ENCODE measurements at regions not wholly inside any gene's neighbourhood (a gene's known extent, or its start where the extent isn't known, plus 50 kb on each side); places are given as distances from the start of the nearest gene placed in this dataset.

- TF ChIP-seq, protein P1, sequence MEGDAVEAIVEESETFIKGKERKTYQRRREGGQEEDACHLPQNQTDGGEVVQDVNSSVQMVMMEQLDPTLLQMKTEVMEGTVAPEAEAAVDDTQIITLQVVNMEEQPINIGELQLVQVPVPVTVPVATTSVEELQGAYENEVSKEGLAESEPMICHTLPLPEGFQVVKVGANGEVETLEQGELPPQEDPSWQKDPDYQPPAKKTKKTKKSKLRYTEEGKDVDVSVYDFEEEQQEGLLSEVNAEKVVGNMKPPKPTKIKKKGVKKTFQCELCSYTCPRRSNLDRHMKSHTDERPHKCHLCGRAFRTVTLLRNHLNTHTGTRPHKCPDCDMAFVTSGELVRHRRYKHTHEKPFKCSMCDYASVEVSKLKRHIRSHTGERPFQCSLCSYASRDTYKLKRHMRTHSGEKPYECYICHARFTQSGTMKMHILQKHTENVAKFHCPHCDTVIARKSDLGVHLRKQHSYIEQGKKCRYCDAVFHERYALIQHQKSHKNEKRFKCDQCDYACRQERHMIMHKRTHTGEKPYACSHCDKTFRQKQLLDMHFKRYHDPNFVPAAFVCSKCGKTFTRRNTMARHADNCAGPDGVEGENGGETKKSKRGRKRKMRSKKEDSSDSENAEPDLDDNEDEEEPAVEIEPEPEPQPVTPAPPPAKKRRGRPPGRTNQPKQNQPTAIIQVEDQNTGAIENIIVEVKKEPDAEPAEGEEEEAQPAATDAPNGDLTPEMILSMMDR (IDR thresholded peaks at IDR 0.05; ENCODE audit: insufficient read depth, low read length, poor library complexity, severe bottlenecking), result no peak
- TF ChIP-seq EZH2phosphoT487 (conservative IDR thresholded peaks at IDR 0.05; ENCODE audit: low read length), result no peak
Measured at GRCh38 chr9:82255481-82256176, 267.1 kb downstream of the SPATA31D1 start.
